ENCODE measurements at regions not wholly inside any gene's neighbourhood (a gene's known extent, or its start where the extent isn't known, plus 50 kb on each side); places are given as distances from the start of the nearest gene placed in this dataset.

DNA sequence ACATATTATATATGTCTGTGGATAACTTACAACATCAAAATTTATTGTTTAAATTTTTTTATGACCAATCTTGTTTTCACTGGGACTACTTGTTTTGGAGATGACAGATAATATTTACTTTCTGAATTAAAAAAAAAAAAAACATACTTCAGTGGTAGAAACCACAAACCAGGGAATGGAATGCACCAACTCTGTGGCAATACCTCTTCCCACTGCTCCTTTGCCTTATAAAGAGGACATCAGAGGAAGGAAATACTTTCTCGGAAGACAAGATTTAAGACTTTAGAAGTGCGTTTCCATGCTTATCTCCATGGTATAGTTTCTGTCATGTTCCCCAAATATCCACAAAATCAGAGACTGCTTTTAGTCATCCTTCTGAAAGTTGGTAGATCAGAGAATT lies 1241.1 kb upstream of the EYS start:
- CTCF ChIA-PET (ENCODE audit: low intra/inter-chr PET ratio): no interaction called here
- 0% methylated on average over 2 of the region's 2 CpGs for WGBS (ENCODE audit: insufficient coverage, low coverage, missing lambda C conversion rate)
- no peaks in the 10 kb centered on the region for H3K9me1 ChIP-seq (ENCODE audit: control insufficient read depth, insufficient read depth, low read length)
- no peak overlapping the region for H2AFZ ChIP-seq (ENCODE audit: low read depth, low read length)
- H3K4me1 ChIP-seq (replicated peaks in 1 of 2; ENCODE audit: control insufficient read depth in 2 of 2, insufficient read depth in 2 of 2, low read length in 2 of 2): peaks cover 0 to 7% of the 10 kb centered on the region in 2 experiments; a peak in 2 of 5 replicates
- in situ Hi-C loops (cut with MboI) (no loop called here), intact Hi-C loops (cut with micrococcal nuclease) (no loop called here)
- no peak overlapping the region for H3K4me2 ChIP-seq (ENCODE audit: insufficient read depth, low read length)
- ATAC-seq: no peak
- FAIRE-seq: no peak
- no TSS peak for BruUV-seq (replicated peaks)
- no peaks in the 10 kb centered on the region for H3K79me2 ChIP-seq (ENCODE audit: control insufficient read depth, insufficient read depth, low read length)
- H3K27ac ChIP-seq (ENCODE audit: extremely low read depth, low read depth, low read length): no peak overlapping the region
- H3K9ac ChIP-seq (ENCODE audit: insufficient read depth in 1 of 2, low read depth in 2 of 2, low read length in 2 of 2): no peak overlapping the region
- H4K20me1 ChIP-seq (replicated peaks; ENCODE audit: control insufficient read depth, insufficient read depth, low read length): no peaks in the 10 kb centered on the region
- no peaks in the 10 kb centered on the region for H3K9me3 ChIP-seq (replicated peaks; ENCODE audit: control insufficient read depth, insufficient read depth, low read depth, low read length)
- no peak overlapping the region for H3K4me3 ChIP-seq
- no peaks in the 10 kb centered on the region for H3K36me3 ChIP-seq (ENCODE audit: control insufficient read depth, insufficient read depth, low read length)
- POLR2A ChIA-PET: no interaction called here
- H3K27me3 ChIP-seq (ENCODE audit: control insufficient read depth in 2 of 2, insufficient read depth in 2 of 2, low read length in 2 of 2): no peaks in the 10 kb centered on the region
- no peak for DNase-seq (ENCODE audit: extremely low read depth in 1 of 4, low spot score in 3 of 4)
- TF ChIP-seq ZKSCAN1 (IDR thresholded peaks at IDR 0.05; ENCODE audit: low read depth, low read length) (no peak), DMBX1 (CRISPR knock-in tag; IDR thresholded peaks at IDR 0.05; ENCODE audit: borderline replicate concordance) (no peak), THRAP3 (IDR thresholded peaks at IDR 0.05; ENCODE audit: borderline replicate concordance) (no peak), YY1 (IDR thresholded peaks at IDR 0.05; ENCODE audit: borderline replicate concordance in 1 of 3, control insufficient read depth in 1 of 3, extremely low read depth in 1 of 3, insufficient read depth in 3 of 3, insufficient read length in 1 of 3, insufficient replicate concordance in 2 of 3, low read depth in 1 of 3, low read length in 2 of 3) (no peak), CSDE1 (IDR thresholded peaks at IDR 0.05) (no peak), ZNF695 (CRISPR knock-in tag; IDR thresholded peaks at IDR 0.05) (no peak), ZNF830 (CRISPR knock-in tag; IDR thresholded peaks at IDR 0.05) (no peak), SPI1 (IDR thresholded peaks at IDR 0.05; ENCODE audit: borderline replicate concordance, low read depth, low read length) (no peak), CHCHD3 (CRISPR knock-in tag; IDR thresholded peaks at IDR 0.05) (no peak), U2AF2 (optimal IDR thresholded peaks at IDR 0.05; ENCODE audit: low read depth, low read length) (no peak), STAT5B (CRISPR knock-in tag; IDR thresholded peaks at IDR 0.05) (no peak), SIN3A (IDR thresholded peaks at IDR 0.05; ENCODE audit: borderline replicate concordance in 2 of 2, control insufficient read depth in 1 of 2, low read depth in 2 of 2, low read length in 2 of 2) (no peak)
- TF ChIP-seq, protein P1, sequence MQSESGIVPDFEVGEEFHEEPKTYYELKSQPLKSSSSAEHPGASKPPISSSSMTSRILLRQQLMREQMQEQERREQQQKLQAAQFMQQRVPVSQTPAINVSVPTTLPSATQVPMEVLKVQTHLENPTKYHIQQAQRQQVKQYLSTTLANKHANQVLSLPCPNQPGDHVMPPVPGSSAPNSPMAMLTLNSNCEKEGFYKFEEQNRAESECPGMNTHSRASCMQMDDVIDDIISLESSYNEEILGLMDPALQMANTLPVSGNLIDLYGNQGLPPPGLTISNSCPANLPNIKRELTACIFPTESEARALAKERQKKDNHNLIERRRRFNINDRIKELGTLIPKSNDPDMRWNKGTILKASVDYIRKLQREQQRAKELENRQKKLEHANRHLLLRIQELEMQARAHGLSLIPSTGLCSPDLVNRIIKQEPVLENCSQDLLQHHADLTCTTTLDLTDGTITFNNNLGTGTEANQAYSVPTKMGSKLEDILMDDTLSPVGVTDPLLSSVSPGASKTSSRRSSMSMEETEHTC (IDR thresholded peaks at IDR 0.05): no peak
- TF ChIP-seq, protein P2, sequence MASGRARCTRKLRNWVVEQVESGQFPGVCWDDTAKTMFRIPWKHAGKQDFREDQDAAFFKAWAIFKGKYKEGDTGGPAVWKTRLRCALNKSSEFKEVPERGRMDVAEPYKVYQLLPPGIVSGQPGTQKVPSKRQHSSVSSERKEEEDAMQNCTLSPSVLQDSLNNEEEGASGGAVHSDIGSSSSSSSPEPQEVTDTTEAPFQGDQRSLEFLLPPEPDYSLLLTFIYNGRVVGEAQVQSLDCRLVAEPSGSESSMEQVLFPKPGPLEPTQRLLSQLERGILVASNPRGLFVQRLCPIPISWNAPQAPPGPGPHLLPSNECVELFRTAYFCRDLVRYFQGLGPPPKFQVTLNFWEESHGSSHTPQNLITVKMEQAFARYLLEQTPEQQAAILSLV (tag; IDR thresholded peaks at IDR 0.05): no peak
- TF ChIP-seq, protein P3, sequence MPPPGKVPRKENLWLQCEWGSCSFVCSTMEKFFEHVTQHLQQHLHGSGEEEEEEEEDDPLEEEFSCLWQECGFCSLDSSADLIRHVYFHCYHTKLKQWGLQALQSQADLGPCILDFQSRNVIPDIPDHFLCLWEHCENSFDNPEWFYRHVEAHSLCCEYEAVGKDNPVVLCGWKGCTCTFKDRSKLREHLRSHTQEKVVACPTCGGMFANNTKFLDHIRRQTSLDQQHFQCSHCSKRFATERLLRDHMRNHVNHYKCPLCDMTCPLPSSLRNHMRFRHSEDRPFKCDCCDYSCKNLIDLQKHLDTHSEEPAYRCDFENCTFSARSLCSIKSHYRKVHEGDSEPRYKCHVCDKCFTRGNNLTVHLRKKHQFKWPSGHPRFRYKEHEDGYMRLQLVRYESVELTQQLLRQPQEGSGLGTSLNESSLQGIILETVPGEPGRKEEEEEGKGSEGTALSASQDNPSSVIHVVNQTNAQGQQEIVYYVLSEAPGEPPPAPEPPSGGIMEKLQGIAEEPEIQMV (tag; conservative IDR thresholded peaks at IDR 0.05; ENCODE audit: low read depth): no peak

All from K562 (cell line).